Stimulated activated CD8-positive, alpha-beta memory T cell treated with anti-CD3 and anti-CD28 coated beads, Interleukin-4, amount 100 ng/mL, for 1 hour (primary cell): ENCODE measurements at regions not wholly inside any gene's neighbourhood (a gene's known extent, or its start where the extent isn't known, plus 50 kb on each side); places are given as distances from the start of the nearest gene placed in this dataset.

Experiments used
- DNase-seq, 2 donors: peaks; one replicate each; pipeline ENCODE4 v3.0.0-alpha.2; 2020; ENCODE audit warnings: low read depth in 2 of 2, low spot score in 1 of 2

- no peak for DNase-seq
Measured at GRCh38 chr4:114358901-114359300, 239.7 kb upstream of the UGT8 start.

GRCh38 chr4:114361249-114361648 is 237.4 kb upstream of the UGT8 start:
- no peak for DNase-seq

GRCh38 chr4:114364857-114365256 is 233.8 kb upstream of the UGT8 start:
- no peak for DNase-seq

- no peak for DNase-seq
Measured at GRCh38 chr4:114365591-114365990, 233.0 kb upstream of the UGT8 start.

GRCh38 chr4:114366368-114366767 is 232.2 kb upstream of the UGT8 start:
- DNase-seq = no peak

- DNase-seq = no peak
Measured at GRCh38 chr4:114368751-114369150, 229.9 kb upstream of the UGT8 start.

- DNase-seq = no peak
Measured at GRCh38 chr4:114373508-114373907, 225.1 kb upstream of the UGT8 start.

GRCh38 chr4:114378305-114378903 is 220.2 kb upstream of the UGT8 start:
- DNase-seq = no peak

- no peak for DNase-seq
Measured at GRCh38 chr4:114383067-114383466, 215.5 kb upstream of the UGT8 start.

GRCh38 chr4:114383721-114384120 is 214.9 kb upstream of the UGT8 start:
- no peak for DNase-seq

- no peak for DNase-seq
Measured at GRCh38 chr4:114384629-114385028, 214.0 kb upstream of the UGT8 start.

GRCh38 chr4:114385195-114385985 is 213.2 kb upstream of the UGT8 start:
- no peak for DNase-seq

GRCh38 chr4:114386637-114387233 is 211.9 kb upstream of the UGT8 start:
- no peak for DNase-seq

- no peak for DNase-seq
Measured at GRCh38 chr4:114389070-114389685, 209.4 kb upstream of the UGT8 start.

GRCh38 chr4:114393295-114394038 is 205.1 kb upstream of the UGT8 start:
- DNase-seq = no peak

GRCh38 chr4:114396808-114397207 is 201.8 kb upstream of the UGT8 start:
- DNase-seq = no peak

GRCh38 chr4:114398410-114398809 is 200.2 kb upstream of the UGT8 start:
- DNase-seq = no peak

- no peak for DNase-seq
Measured at GRCh38 chr4:114399105-114399504, 199.5 kb upstream of the UGT8 start.

- no peak for DNase-seq
Measured at GRCh38 chr4:114400531-114400930, 198.1 kb upstream of the UGT8 start.

GRCh38 chr4:114401483-114401882 is 197.1 kb upstream of the UGT8 start:
- no peak for DNase-seq

GRCh38 chr4:114417214-114417613 is 181.4 kb upstream of the UGT8 start:
- no peak for DNase-seq
